Smooth muscle cell (in vitro differentiated cells): ENCODE measurements at regions not wholly inside any gene's neighbourhood (a gene's known extent, or its start where the extent isn't known, plus 50 kb on each side); places are given as distances from the start of the nearest gene placed in this dataset.

Experiments
- DNase-seq: peaks from one replicate; lab custom pipeline; 2025; ENCODE audit not compliant: unreplicated experiment; lab: John Stamatoyannopoulos, UW
- H2AFZ ChIP-seq: fragments of 200-600 bp; sonication (generic); 2 replicates; pipeline ENCODE4 v1.6.0; 2016; ENCODE audit warnings: antibody characterized with exemption, low read depth, mild to moderate bottlenecking
- H3F3A ChIP-seq: fragments of 200-600 bp; sonication (generic); 2 replicates; pipeline ENCODE4 v1.6.0; 2017; ENCODE audit warnings: antibody characterized with exemption, low read depth
- H3K27ac ChIP-seq: fragments of 200-600 bp; sonication (generic); 2 replicates; pipeline ENCODE4 v1.5.1; 2016; ENCODE audit warnings: low read depth, mild to moderate bottlenecking
- H3K27me3 ChIP-seq: fragments of 200-600 bp; sonication (generic); 2 replicates; pipeline ENCODE4 v1.6.1; 2016; ENCODE audit warnings: low read depth, mild to moderate bottlenecking
- H3K36me3 ChIP-seq: fragments of 200-600 bp; sonication (generic); 2 replicates; pipeline ENCODE4 v1.5.1; 2016; ENCODE audit warnings: low read depth
- H3K4me1 ChIP-seq: fragments of 200-600 bp; sonication (generic); 2 replicates; pipeline ENCODE4 v1.5.1; 2016; ENCODE audit warnings: low read depth
- H3K4me2 ChIP-seq: fragments of 200-600 bp; sonication (generic); 2 replicates; pipeline ENCODE4 v1.6.0; 2016; ENCODE audit warnings: mild to moderate bottlenecking
- H3K4me3 ChIP-seq: fragments of 200-600 bp; sonication (generic); 2 replicates; pipeline ENCODE4 v1.5.1; 2016; ENCODE audit warnings: mild to moderate bottlenecking
- H3K79me2 ChIP-seq: fragments of 200-600 bp; sonication (generic); 2 replicates; pipeline ENCODE4 v1.6.0; 2016; ENCODE audit warnings: low read depth, mild to moderate bottlenecking
- H3K9ac ChIP-seq: fragments of 200-600 bp; sonication (generic); 2 replicates; pipeline ENCODE4 v1.6.0; 2016; ENCODE audit warnings: low read depth
- H3K9me3 ChIP-seq: fragments of 200-600 bp; sonication (generic); replicated peaks from 2 replicates; pipeline ENCODE4 v1.5.1; 2016; ENCODE audit warnings: low read depth
- H4K20me1 ChIP-seq: fragments of 200-600 bp; sonication (generic); 2 replicates; pipeline ENCODE4 v1.6.0; 2016; ENCODE audit warnings: low read depth
- CTCF ChIP-seq: fragments of 200-600 bp; sonication (generic); IDR thresholded peaks from 2 replicates; pipeline ENCODE4 v1.5.1; 2017; ENCODE audit warnings: borderline replicate concordance, mild to moderate bottlenecking, antibody characterized with exemption; ENCODE audit not compliant: insufficient read depth, poor library complexity, severe bottlenecking
- WGBS: methylation state at CpG from one replicate; pipeline ENCODE4 v1.1.7; 2016; ENCODE audit warnings: low lambda C conversion rate; 5-methylcytosine and 5-hydroxymethylcytosine counted together

GRCh38 chr5:167671176-167671575 is 620.3 kb upstream of the WWC1 start:
- Histone ChIP-seq H3K36me3 (no peaks in the 10 kb centered on the region), H3K4me3 (no peak overlapping the region), H3K4me1 (peaks cover 9% of the 10 kb centered on the region), H3K9me3 (no peaks in the 10 kb centered on the region), H2AFZ (no peak overlapping the region), H4K20me1 (no peaks in the 10 kb centered on the region), H3K79me2 (no peaks in the 10 kb centered on the region), H3K9ac (no peak overlapping the region), H3K27me3 (no peaks in the 10 kb centered on the region), H3K27ac (no peak overlapping the region), H3F3A (no peaks in the 10 kb centered on the region), H3K4me2 (no peak overlapping the region)
- TF ChIP-seq CTCF: no peak
- 76% methylated on average over 4 of the region's 4 CpGs for WGBS
- no peak for DNase-seq

GRCh38 chr5:167673942-167674341 is 617.5 kb upstream of the WWC1 start:
- Histone ChIP-seq H3K36me3 (no peaks in the 10 kb centered on the region), H3K79me2 (no peaks in the 10 kb centered on the region), H3F3A (no peaks in the 10 kb centered on the region), H3K9ac (no peak overlapping the region), H3K4me1 (peaks cover 9% of the 10 kb centered on the region), H4K20me1 (no peaks in the 10 kb centered on the region), H3K27me3 (no peaks in the 10 kb centered on the region), H2AFZ (no peak overlapping the region), H3K4me2 (no peak overlapping the region), H3K27ac (no peak overlapping the region), H3K4me3 (no peak overlapping the region), H3K9me3 (no peaks in the 10 kb centered on the region)
- 67% methylated on average over 2 of the region's 2 CpGs for WGBS
- TF ChIP-seq CTCF: no peak
- DNase-seq: no peak

- Histone ChIP-seq H3K4me3 (no peak overlapping the region), H3K79me2 (no peaks in the 10 kb centered on the region), H3K4me2 (no peak overlapping the region), H2AFZ (no peak overlapping the region), H3K9me3 (no peaks in the 10 kb centered on the region), H3K9ac (no peak overlapping the region), H3K4me1 (no peaks in the 10 kb centered on the region), H4K20me1 (no peaks in the 10 kb centered on the region), H3K27ac (no peak overlapping the region), H3K27me3 (no peaks in the 10 kb centered on the region), H3K36me3 (no peaks in the 10 kb centered on the region), H3F3A (no peaks in the 10 kb centered on the region)
- DNase-seq: no peak
- no peak for TF ChIP-seq CTCF
- WGBS: 78% methylated on average over 3 of the region's 3 CpGs
These were observed 613.0 kb upstream of the WWC1 start for GRCh38 chr5:167678481-167678880.

GRCh38 chr5:167684251-167684650 is 607.2 kb upstream of the WWC1 start:
- no peak overlapping the region for H3K4me3 ChIP-seq
- H2AFZ ChIP-seq: no peak overlapping the region
- TF ChIP-seq CTCF: no peak
- H3K9ac ChIP-seq: no peak overlapping the region
- H3K4me2 ChIP-seq: no peak overlapping the region
- H3K27ac ChIP-seq: no peak overlapping the region
- no peaks in the 10 kb centered on the region for H3K4me1 ChIP-seq
- no peaks in the 10 kb centered on the region for H3K36me3 ChIP-seq
- 44% methylated on average over 3 of the region's 3 CpGs for WGBS
- no peaks in the 10 kb centered on the region for H3K79me2 ChIP-seq
- no peaks in the 10 kb centered on the region for H3F3A ChIP-seq
- H4K20me1 ChIP-seq: no peaks in the 10 kb centered on the region
- H3K27me3 ChIP-seq: no peaks in the 10 kb centered on the region
- no peaks in the 10 kb centered on the region for H3K9me3 ChIP-seq
- DNase-seq: no peak
